OCI-LY1 (cell line): ENCODE measurements at regions not wholly inside any gene's neighbourhood (a gene's known extent, or its start where the extent isn't known, plus 50 kb on each side); places are given as distances from the start of the nearest gene placed in this dataset.

Experiments used
- H2AFZ ChIP-seq: fragments of 200-600 bp; sonication (generic), shearing (Covaris generic); 2 replicates; pipeline ENCODE4 v1.6.0; 2014; ENCODE audit warnings: antibody characterized with exemption, mild to moderate bottlenecking, low read length
- H3F3A ChIP-seq: fragments of 200-600 bp; sonication (generic), shearing (Covaris generic); 2 replicates; pipeline ENCODE4 v1.6.0; 2014; ENCODE audit warnings: mild to moderate bottlenecking, antibody characterized with exemption, low read length, moderate library complexity; ENCODE audit not compliant: insufficient read depth
- H3K27ac ChIP-seq: fragments of 200-600 bp; sonication (generic); 2 replicates; pipeline ENCODE4 v1.5.1; 2014; ENCODE audit warnings: low read length, mixed run types, mild to moderate bottlenecking, low read depth; ENCODE audit not compliant: poor library complexity, severe bottlenecking
- H3K27me3 ChIP-seq: fragments of 200-600 bp; sonication (generic); 2 replicates; pipeline ENCODE4 v1.6.0; 2014; ENCODE audit warnings: antibody characterized with exemption, mild to moderate bottlenecking, low read length, moderate library complexity; ENCODE audit not compliant: insufficient read depth
- H3K36me3 ChIP-seq: fragments of 200-600 bp; sonication (generic); 2 replicates; pipeline ENCODE4 v1.6.1; 2014; ENCODE audit warnings: mild to moderate bottlenecking, antibody characterized with exemption, low read length, moderate library complexity, mixed read lengths; ENCODE audit not compliant: insufficient read depth
- H3K4me1 ChIP-seq: fragments of 200-600 bp; sonication (generic); 2 replicates; pipeline ENCODE4 v1.5.1; 2014; ENCODE audit warnings: mild to moderate bottlenecking, low read length, moderate library complexity; ENCODE audit not compliant: insufficient read depth, severe bottlenecking
- H3K4me2 ChIP-seq: fragments of 200-600 bp; sonication (generic), shearing (Covaris generic); 2 replicates; pipeline ENCODE4 v1.6.1; 2014; ENCODE audit warnings: low read length
- H3K4me3 ChIP-seq: fragments of 200-600 bp; sonication (generic); 2 replicates; pipeline ENCODE4 v1.5.1; 2014; ENCODE audit warnings: low read length, low read depth, mild to moderate bottlenecking, mixed read lengths; ENCODE audit not compliant: poor library complexity, severe bottlenecking
- H3K79me2 ChIP-seq: fragments of 200-600 bp; shearing (Covaris generic); 2 replicates; pipeline ENCODE4 v1.6.1; 2016; ENCODE audit warnings: mixed run types, low read length, mixed read lengths; ENCODE audit not compliant: insufficient read depth
- H3K9ac ChIP-seq: fragments of 200-600 bp; sonication (generic), shearing (Covaris generic); 2 replicates; pipeline ENCODE4 v1.6.1; 2014; ENCODE audit warnings: mild to moderate bottlenecking, low read length, mixed read lengths
- H3K9me2 ChIP-seq: fragments of 200-600 bp; sonication (generic), shearing (Covaris generic); 2 replicates; pipeline ENCODE4 v1.6.1; 2014; ENCODE audit warnings: low read depth, mild to moderate bottlenecking, low read length, mixed read lengths
- H3K9me3 ChIP-seq: fragments of 200-600 bp; shearing (Covaris generic); 2 replicates; pipeline ENCODE4 v1.6.1; 2014; ENCODE audit warnings: low read length, mixed read lengths
- H4K20me1 ChIP-seq: fragments of 200-600 bp; sonication (generic), shearing (Covaris generic); 2 replicates; pipeline ENCODE4 v1.6.0; 2016; ENCODE audit warnings: mild to moderate bottlenecking, low read length; ENCODE audit not compliant: insufficient read depth
- EZH2 ChIP-seq: fragments of 200-600 bp; sonication (generic), shearing (Covaris generic); IDR thresholded peaks from 2 replicates; pipeline ENCODE4 v1.8.0; 2017; ENCODE audit warnings: borderline replicate concordance, mixed run types, mild to moderate bottlenecking, antibody characterized with exemption, low read length, moderate library complexity, mixed read lengths
- TF ChIP-seq, protein P1 (sequence below): fragments of 200-600 bp; sonication (generic), shearing (Covaris generic); IDR thresholded peaks from 2 replicates; pipeline ENCODE4 v1.5.1; 2017; ENCODE audit warnings: mild to moderate bottlenecking, antibody characterized with exemption, low read length, moderate library complexity, mixed read lengths

- no peak overlapping the region for H3K9ac ChIP-seq
Observed at GRCh38 chr5:125106271-125106670, 359.8 kb upstream of the ZNF608 start.

GRCh38 chr5:125106881-125107280 lies 360.4 kb upstream of the ZNF608 start:
- H3K4me2 ChIP-seq, result no peak overlapping the region

More at GRCh38 chr5:125106271-125106670, 359.8 kb upstream of the ZNF608 start:
- H2AFZ ChIP-seq, result no peak overlapping the region
- no peak overlapping the region for H3K4me2 ChIP-seq
- H3K27ac ChIP-seq, result no peak overlapping the region
- H3K9me3 ChIP-seq, result no peaks in the 10 kb centered on the region
- no peaks in the 10 kb centered on the region for H4K20me1 ChIP-seq
- no peak overlapping the region for H3K4me3 ChIP-seq
- H3F3A ChIP-seq, result no peaks in the 10 kb centered on the region
- H3K9me2 ChIP-seq, result no peaks in the 10 kb centered on the region
- no peaks in the 10 kb centered on the region for H3K79me2 ChIP-seq
- TF ChIP-seq EZH2, result no peak
- TF ChIP-seq, protein P1, sequence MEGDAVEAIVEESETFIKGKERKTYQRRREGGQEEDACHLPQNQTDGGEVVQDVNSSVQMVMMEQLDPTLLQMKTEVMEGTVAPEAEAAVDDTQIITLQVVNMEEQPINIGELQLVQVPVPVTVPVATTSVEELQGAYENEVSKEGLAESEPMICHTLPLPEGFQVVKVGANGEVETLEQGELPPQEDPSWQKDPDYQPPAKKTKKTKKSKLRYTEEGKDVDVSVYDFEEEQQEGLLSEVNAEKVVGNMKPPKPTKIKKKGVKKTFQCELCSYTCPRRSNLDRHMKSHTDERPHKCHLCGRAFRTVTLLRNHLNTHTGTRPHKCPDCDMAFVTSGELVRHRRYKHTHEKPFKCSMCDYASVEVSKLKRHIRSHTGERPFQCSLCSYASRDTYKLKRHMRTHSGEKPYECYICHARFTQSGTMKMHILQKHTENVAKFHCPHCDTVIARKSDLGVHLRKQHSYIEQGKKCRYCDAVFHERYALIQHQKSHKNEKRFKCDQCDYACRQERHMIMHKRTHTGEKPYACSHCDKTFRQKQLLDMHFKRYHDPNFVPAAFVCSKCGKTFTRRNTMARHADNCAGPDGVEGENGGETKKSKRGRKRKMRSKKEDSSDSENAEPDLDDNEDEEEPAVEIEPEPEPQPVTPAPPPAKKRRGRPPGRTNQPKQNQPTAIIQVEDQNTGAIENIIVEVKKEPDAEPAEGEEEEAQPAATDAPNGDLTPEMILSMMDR, result no peak
- H3K4me1 ChIP-seq, result peaks cover 12% of the 10 kb centered on the region
- H3K36me3 ChIP-seq, result no peaks in the 10 kb centered on the region
- no peaks in the 10 kb centered on the region for H3K27me3 ChIP-seq

DNA sequence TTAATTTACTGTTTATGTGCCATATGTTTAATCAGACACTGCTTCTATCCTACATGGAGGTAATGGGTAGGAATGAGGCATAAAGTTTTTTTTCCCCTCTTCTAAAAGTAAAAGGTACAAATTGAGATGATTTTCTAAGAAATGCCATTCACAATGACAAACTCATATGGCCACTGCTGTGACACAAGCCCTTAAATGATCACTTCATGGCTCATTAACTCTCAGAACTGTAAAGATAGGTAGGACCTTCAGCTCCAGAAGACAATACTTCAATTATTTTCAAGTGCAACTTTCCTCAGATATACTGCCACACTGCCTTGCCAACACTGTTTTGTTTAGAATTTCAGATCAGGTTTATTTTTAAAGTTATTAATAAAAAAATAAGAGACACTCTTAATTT lies 362.9 kb upstream of the ZNF608 start:
- no peaks in the 10 kb centered on the region for H3K27me3 ChIP-seq
- H3K36me3 ChIP-seq, result no peaks in the 10 kb centered on the region
- TF ChIP-seq, protein P1, result no peak
- TF ChIP-seq EZH2, result no peak
- no peak overlapping the region for H3K4me3 ChIP-seq
- no peaks in the 10 kb centered on the region for H3K79me2 ChIP-seq
- H2AFZ ChIP-seq, result no peak overlapping the region
- H3K9ac ChIP-seq, result no peak overlapping the region
- no peaks in the 10 kb centered on the region for H3F3A ChIP-seq
- H3K9me2 ChIP-seq, result no peaks in the 10 kb centered on the region
- H3K4me1 ChIP-seq, result peaks cover 12% of the 10 kb centered on the region
- H3K9me3 ChIP-seq, result no peaks in the 10 kb centered on the region
- H4K20me1 ChIP-seq, result no peaks in the 10 kb centered on the region
- no peak overlapping the region for H3K4me2 ChIP-seq
- H3K27ac ChIP-seq, result no peak overlapping the region

More at GRCh38 chr5:125106881-125107280, 360.4 kb upstream of the ZNF608 start:
- H3K9me3 ChIP-seq, result no peaks in the 10 kb centered on the region
- no peaks in the 10 kb centered on the region for H3K9me2 ChIP-seq
- no peak overlapping the region for H3K9ac ChIP-seq
- no peaks in the 10 kb centered on the region for H3K36me3 ChIP-seq
- H4K20me1 ChIP-seq, result no peaks in the 10 kb centered on the region
- H3K27me3 ChIP-seq, result no peaks in the 10 kb centered on the region
- H3K4me1 ChIP-seq, result peaks cover 12% of the 10 kb centered on the region
- no peaks in the 10 kb centered on the region for H3K79me2 ChIP-seq
- no peak overlapping the region for H3K4me3 ChIP-seq
- no peaks in the 10 kb centered on the region for H3F3A ChIP-seq
- TF ChIP-seq, protein P1, result no peak
- TF ChIP-seq EZH2, result no peak
- H3K27ac ChIP-seq, result no peak overlapping the region
- no peak overlapping the region for H2AFZ ChIP-seq
